ENCODE measurements at regions not wholly inside any gene's neighbourhood (a gene's known extent, or its start where the extent isn't known, plus 50 kb on each side); places are given as distances from the start of the nearest gene placed in this dataset.

- H3K79me2 ChIP-seq (ENCODE audit: control insufficient read depth in 1 of 2, insufficient read depth in 2 of 2, low read length in 2 of 2): no peaks in the 10 kb centered on the region
- H4K8ac ChIP-seq (ENCODE audit: extremely low read depth, insufficient read depth, low read length): no peak overlapping the region
- no peak overlapping the region for H3K27ac ChIP-seq (ENCODE audit: low read depth, low read length)
- 100% methylated on average over 1 of the region's 1 CpG; no CpG with 5 or more reads in 1 of the 2 experiments for WGBS, 2 experiments (ENCODE audit: extremely low coverage in 1 of 2, insufficient coverage in 1 of 2, insufficient read length in 1 of 2, insufficient replicate concordance in 2 of 2, low coverage in 1 of 2, low lambda C conversion rate in 2 of 2, missing lambda C conversion rate in 1 of 2)
- H3K4me3 ChIP-seq (ENCODE audit: extremely low read depth in 1 of 4, insufficient read depth in 2 of 4, low read depth in 3 of 4, low read length in 4 of 4): no peak overlapping the region
- no peaks in the 10 kb centered on the region for H3K9me3 ChIP-seq (ENCODE audit: insufficient read depth in 2 of 2, low read depth in 1 of 2, low read length in 1 of 2)
- H2AK5ac ChIP-seq (ENCODE audit: low read depth, low read length): no peak overlapping the region
- DNase-seq (ENCODE audit: low read depth in 1 of 2, low spot score in 2 of 2) (no peak), FAIRE-seq (no peak)
- H3K4ac ChIP-seq (replicated peaks; ENCODE audit: insufficient read length, low read depth, low read length): no peak overlapping the region
- no peak overlapping the region for H3K18ac ChIP-seq (ENCODE audit: extremely low read depth, low read length)
- H4K91ac ChIP-seq (replicated peaks; ENCODE audit: insufficient read length, low read length): no peak overlapping the region
- no peak overlapping the region for H3K23ac ChIP-seq (ENCODE audit: insufficient read length)
- no peak overlapping the region for H2BK5ac ChIP-seq (ENCODE audit: low read depth, low read length)
- no peak overlapping the region for H3K14ac ChIP-seq (ENCODE audit: insufficient read length)
- no peak overlapping the region for H2BK20ac ChIP-seq (ENCODE audit: low read length)
- no peaks in the 10 kb centered on the region for H3K4me1 ChIP-seq (replicated peaks in 1 of 4; ENCODE audit: control insufficient read depth in 3 of 4, insufficient read depth in 4 of 4, low read length in 3 of 4)
- no peak overlapping the region for H4K5ac ChIP-seq (ENCODE audit: insufficient read length, low read depth, low read length)
- no peaks in the 10 kb centered on the region for H3K27me3 ChIP-seq (replicated peaks in 1 of 4; ENCODE audit: control insufficient read depth in 3 of 4, extremely low read depth in 1 of 4, insufficient read depth in 3 of 4, low read length in 3 of 4)
- no peak overlapping the region for H2BK15ac ChIP-seq (ENCODE audit: low read length)
- CTCF ChIA-PET (ENCODE audit: partially characterized antibody): interaction anchor here (0.9 to 2.4 kb wide), 3 partner anchors 8 to 21 kb away, joined by 3 to 10 read pairs (median 6); no protein-coding TSS in a partner anchor
- no peak overlapping the region for H3K4me2 ChIP-seq (ENCODE audit: insufficient read depth in 1 of 2, low read depth in 2 of 2, low read length in 2 of 2)
- no peak overlapping the region for H3K9ac ChIP-seq (replicated peaks in 1 of 4; ENCODE audit: extremely low read depth in 1 of 4, low read depth in 3 of 4, low read length in 3 of 4)
- H2AFZ ChIP-seq (ENCODE audit: low read length): no peak overlapping the region
- no peak overlapping the region for H2BK12ac ChIP-seq (ENCODE audit: low read depth, low read length)
- no peak overlapping the region for H2BK120ac ChIP-seq (replicated peaks; ENCODE audit: low read depth, low read length)
- H3K36me3 ChIP-seq (ENCODE audit: control insufficient read depth in 2 of 4, insufficient read depth in 4 of 4, low read length in 3 of 4): no peaks in the 10 kb centered on the region
- H3K23me2 ChIP-seq (ENCODE audit: low read depth, low read length): no peaks in the 10 kb centered on the region
- H4K20me1 ChIP-seq (replicated peaks in 1 of 2; ENCODE audit: control insufficient read depth in 1 of 2, insufficient read depth in 2 of 2, low read length in 2 of 2): no peaks in the 10 kb centered on the region
- no peak overlapping the region for H3K56ac ChIP-seq (replicated peaks; ENCODE audit: insufficient read length, low read depth, low read length)
- POLR2A ChIA-PET (ENCODE audit: partially characterized antibody): interaction anchor here (0.7 kb wide), 1 partner anchor 224 kb away, joined by 3 read pairs; no protein-coding TSS in a partner anchor
- no peaks in the 10 kb centered on the region for H3K79me1 ChIP-seq (ENCODE audit: low read depth, low read length)
- TF ChIP-seq ATF3 (IDR thresholded peaks at IDR 0.05; ENCODE audit: insufficient read depth, low read depth, low read length) (no peak), SAP30 (IDR thresholded peaks at IDR 0.05; ENCODE audit: insufficient read depth, insufficient replicate concordance, low read length) (no peak), RAD21 (IDR thresholded peaks at IDR 0.05 in 1 of 2, conservative IDR thresholded peaks at IDR 0.05 in 1 of 2; ENCODE audit: low read depth in 2 of 2, low read length in 2 of 2) (no peak), BCL11A (IDR thresholded peaks at IDR 0.05; ENCODE audit: low read depth in 2 of 2, low read length in 2 of 2) (no peak)
Observed at GRCh38 chr1:186738926-186739325, 58.7 kb upstream of the PTGS2 start.

All from H1 (cell line).